ENCODE measurements at regions not wholly inside any gene's neighbourhood (a gene's known extent, or its start where the extent isn't known, plus 50 kb on each side); places are given as distances from the start of the nearest gene placed in this dataset.

DNA sequence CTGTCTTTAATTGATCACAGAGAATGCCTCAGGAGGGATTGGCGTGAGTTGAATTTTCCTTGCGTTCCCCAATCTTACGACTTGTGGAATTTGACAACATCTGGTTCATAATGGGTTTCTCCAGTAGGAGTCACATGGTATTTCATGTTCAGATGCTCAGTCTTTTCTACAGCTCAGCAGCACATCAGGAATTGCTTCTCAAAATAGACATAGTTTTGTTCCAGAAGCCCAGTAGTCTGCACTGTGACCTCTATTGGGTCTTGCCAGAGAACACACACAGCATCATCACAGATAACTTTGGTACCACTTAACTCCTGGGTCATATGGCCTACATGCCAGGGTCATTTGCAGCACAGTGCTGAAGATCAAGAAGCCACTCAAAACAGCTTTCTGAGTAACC lies 282.5 kb upstream of the HTR2A start:
- intact Hi-C loops (cut with DNase I): no loop called here
- no peak overlapping the region for H3K4me3 ChIP-seq
- H3K36me3 ChIP-seq (replicated peaks in 1 of 2): no peaks in the 10 kb centered on the region
- WGBS, 4 donors: 85 to 96% (median 91%) methylated on average over 3 of the region's 3 CpGs
- no peaks in the 10 kb centered on the region for H3K4me1 ChIP-seq (replicated peaks in 1 of 2)
- DNase-seq: no peak
- no peak overlapping the region for H3K27ac ChIP-seq
- no peaks in the 10 kb centered on the region for H3K27me3 ChIP-seq
- no peak for TF ChIP-seq POLR2A (IDR thresholded peaks at IDR 0.05)
- TF ChIP-seq, protein P1, sequence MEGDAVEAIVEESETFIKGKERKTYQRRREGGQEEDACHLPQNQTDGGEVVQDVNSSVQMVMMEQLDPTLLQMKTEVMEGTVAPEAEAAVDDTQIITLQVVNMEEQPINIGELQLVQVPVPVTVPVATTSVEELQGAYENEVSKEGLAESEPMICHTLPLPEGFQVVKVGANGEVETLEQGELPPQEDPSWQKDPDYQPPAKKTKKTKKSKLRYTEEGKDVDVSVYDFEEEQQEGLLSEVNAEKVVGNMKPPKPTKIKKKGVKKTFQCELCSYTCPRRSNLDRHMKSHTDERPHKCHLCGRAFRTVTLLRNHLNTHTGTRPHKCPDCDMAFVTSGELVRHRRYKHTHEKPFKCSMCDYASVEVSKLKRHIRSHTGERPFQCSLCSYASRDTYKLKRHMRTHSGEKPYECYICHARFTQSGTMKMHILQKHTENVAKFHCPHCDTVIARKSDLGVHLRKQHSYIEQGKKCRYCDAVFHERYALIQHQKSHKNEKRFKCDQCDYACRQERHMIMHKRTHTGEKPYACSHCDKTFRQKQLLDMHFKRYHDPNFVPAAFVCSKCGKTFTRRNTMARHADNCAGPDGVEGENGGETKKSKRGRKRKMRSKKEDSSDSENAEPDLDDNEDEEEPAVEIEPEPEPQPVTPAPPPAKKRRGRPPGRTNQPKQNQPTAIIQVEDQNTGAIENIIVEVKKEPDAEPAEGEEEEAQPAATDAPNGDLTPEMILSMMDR (IDR thresholded peaks at IDR 0.05): no peak
- no peaks in the 10 kb centered on the region for H3K9me3 ChIP-seq (replicated peaks in 1 of 3)

DNA sequence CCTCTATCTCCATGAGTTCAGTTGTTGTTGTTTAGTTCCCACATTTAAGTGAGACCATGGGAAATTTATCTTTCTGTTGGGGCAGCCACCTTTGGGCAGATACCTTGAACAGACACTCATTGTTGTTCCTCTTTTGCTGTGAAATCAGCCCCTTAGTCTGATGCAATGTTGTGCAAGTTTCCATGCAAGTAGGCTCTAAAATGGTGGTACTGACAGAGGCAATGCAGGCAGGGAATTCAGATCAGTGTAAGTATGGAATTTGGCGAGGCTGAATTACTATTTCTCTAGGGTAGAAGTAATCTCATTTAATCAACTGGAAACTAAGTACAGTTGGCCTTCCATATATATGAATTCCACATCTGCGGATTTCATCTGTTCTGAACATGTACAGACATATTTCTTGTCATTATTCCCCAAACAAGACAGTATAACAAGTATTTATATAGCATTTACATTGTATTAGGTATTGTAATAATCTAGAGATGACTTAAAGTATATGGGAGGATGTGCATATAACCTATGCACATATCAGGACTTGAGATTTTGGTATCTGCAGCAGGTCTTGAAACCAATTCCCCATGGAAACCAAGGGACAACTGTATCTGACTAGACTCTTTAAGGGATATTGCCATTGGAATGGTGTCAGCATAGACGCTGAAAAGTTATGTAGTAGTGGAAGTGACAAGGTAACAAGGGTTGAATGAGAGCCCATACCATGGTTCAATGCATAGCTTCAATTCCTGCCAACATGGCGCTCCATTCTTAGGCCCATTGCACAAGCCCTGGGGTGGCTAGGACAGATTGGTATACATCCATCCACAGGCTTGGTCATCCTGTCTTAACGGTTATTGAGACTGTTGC lies 281.5 kb upstream of the HTR2A start:
- no peaks in the 10 kb centered on the region for H3K27me3 ChIP-seq
- no peaks in the 10 kb centered on the region for H3K36me3 ChIP-seq (replicated peaks in 1 of 2)
- H3K9me3 ChIP-seq (replicated peaks in 1 of 3): no peaks in the 10 kb centered on the region
- DNase-seq: no peak
- WGBS, 4 donors: 64 to 81% (median 70%) methylated on average over 5 of the region's 5 CpGs
- no peak overlapping the region for H3K27ac ChIP-seq
- H3K4me3 ChIP-seq: no peak overlapping the region
- TF ChIP-seq, protein P1 (IDR thresholded peaks at IDR 0.05): no peak
- TF ChIP-seq POLR2A (IDR thresholded peaks at IDR 0.05): no peak
- intact Hi-C loops (cut with DNase I): no loop called here
- H3K4me1 ChIP-seq (replicated peaks in 1 of 2): no peaks in the 10 kb centered on the region

DNA sequence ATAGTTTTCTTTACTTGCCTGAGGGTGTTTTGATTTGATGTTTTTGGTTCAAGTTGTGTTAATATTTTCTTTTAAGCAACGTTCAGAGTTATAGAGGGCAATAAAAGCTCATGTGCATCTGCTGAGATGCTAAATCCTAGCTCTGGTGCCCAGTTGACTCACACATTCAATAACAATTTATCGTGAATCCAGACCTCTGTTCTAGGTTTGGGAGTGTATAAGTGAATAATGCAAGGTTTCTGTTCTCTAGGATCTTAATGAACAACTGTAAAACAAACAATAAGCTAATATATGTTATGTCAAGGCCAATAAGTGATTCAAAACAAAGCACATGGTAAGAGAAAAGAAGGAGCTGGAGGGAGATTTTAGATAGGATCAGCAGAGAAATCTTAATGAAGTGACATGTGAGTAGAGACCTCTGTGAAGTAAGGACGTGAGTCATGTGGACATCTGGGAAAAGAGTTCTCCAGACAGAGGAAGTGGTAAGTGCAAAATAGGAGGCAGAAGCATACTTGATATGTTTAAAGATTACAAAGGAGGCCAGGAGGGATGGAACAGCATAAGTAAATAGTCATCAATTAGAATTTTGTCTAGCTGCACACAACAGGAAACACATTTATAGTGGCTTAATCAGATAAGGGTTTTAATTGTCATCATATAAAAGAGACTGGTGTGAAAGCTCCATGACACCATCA lies 278.5 kb upstream of the HTR2A start:
- H3K27me3 ChIP-seq: no peaks in the 10 kb centered on the region
- no peak for DNase-seq
- WGBS, 4 donors: 44 to 59% (median 53%) methylated on average over 3 of the region's 3 CpGs
- TF ChIP-seq, protein P1 (IDR thresholded peaks at IDR 0.05): no peak
- TF ChIP-seq POLR2A (IDR thresholded peaks at IDR 0.05): no peak
- no peaks in the 10 kb centered on the region for H3K36me3 ChIP-seq (replicated peaks in 1 of 2)
- intact Hi-C loops (cut with DNase I): no loop called here
- no peaks in the 10 kb centered on the region for H3K4me1 ChIP-seq (replicated peaks in 1 of 2)
- no peak overlapping the region for H3K27ac ChIP-seq
- H3K4me3 ChIP-seq: no peak overlapping the region
- H3K9me3 ChIP-seq (replicated peaks in 1 of 3): no peaks in the 10 kb centered on the region

DNA sequence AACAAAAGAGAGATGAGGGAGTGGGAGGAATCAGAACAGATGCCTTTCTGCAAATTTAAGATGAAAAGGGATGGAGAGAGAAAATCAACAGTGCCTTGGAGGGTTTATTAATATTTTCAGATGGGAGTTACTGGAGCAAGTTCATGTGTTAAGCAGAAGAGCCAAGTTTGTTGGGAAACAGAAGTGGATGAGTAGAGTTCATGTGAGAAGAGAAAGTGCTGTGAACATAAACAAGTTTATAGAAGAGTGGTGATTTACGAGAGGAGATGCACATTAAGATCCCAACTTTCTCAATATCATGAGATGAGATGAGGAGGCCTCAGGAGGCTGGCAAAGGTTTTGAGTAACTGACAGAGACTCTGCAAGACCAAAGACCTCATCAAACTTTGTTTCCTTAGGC lies 274.1 kb upstream of the HTR2A start:
- intact Hi-C loops (cut with DNase I): no loop called here
- Histone ChIP-seq H3K27me3 (no peaks in the 10 kb centered on the region), H3K36me3 (replicated peaks in 1 of 2) (no peaks in the 10 kb centered on the region), H3K4me3 (no peak overlapping the region), H3K9me3 (replicated peaks in 1 of 3) (no peaks in the 10 kb centered on the region), H3K27ac (no peak overlapping the region), H3K4me1 (replicated peaks in 1 of 2) (no peaks in the 10 kb centered on the region)
- no peak for TF ChIP-seq POLR2A (IDR thresholded peaks at IDR 0.05)
- TF ChIP-seq, protein P1 (IDR thresholded peaks at IDR 0.05): no peak
- WGBS, 4 donors: 73 to 87% (median 81%) methylated on average over 1 of the region's 1 CpG
- DNase-seq: no peak

Data from adrenal gland (tissue), 9 donors.